HUDEP-2 (cell line): ENCODE measurements at regions not wholly inside any gene's neighbourhood (a gene's known extent, or its start where the extent isn't known, plus 50 kb on each side); places are given as distances from the start of the nearest gene placed in this dataset.
"Not testable (repeated sequence)": the region's sequence is repeated elsewhere in the genome, so short reads cannot be mapped to it uniquely, and the experiment has no call there.

Experiments used
- DNase-seq, 76 experiments: peaks; one replicate each; lab custom pipeline; 2025; ENCODE audit not compliant: unreplicated experiment in 76 of 76; lab: John Stamatoyannopoulos, UW

- no peak for DNase-seq
These were observed 716.6 kb upstream of the INTU start for GRCh38 chr4:126916049-126916625.

GRCh38 chr4:126916626-126917140, 716.1 kb upstream of the INTU start:
- no peak for DNase-seq

- not testable (repeated sequence) for DNase-seq
These were observed 710.3 kb upstream of the INTU start for GRCh38 chr4:126922328-126922938.

GRCh38 chr4:126924237-126924636, 708.5 kb upstream of the INTU start:
- no peak for DNase-seq

GRCh38 chr4:126930059-126930458, 702.7 kb upstream of the INTU start:
- DNase-seq = not testable (repeated sequence)

- no peak for DNase-seq
These were observed 697.0 kb upstream of the INTU start for GRCh38 chr4:126935801-126936200.

- DNase-seq = no peak
These were observed 695.4 kb upstream of the INTU start for GRCh38 chr4:126937342-126937741.

- no peak for DNase-seq
These were observed 694.8 kb upstream of the INTU start for GRCh38 chr4:126937846-126938422.

GRCh38 chr4:126939401-126939800, 693.4 kb upstream of the INTU start:
- no peak for DNase-seq

- no peak for DNase-seq
These were observed 685.2 kb upstream of the INTU start for GRCh38 chr4:126947536-126947935.

- DNase-seq = no peak
These were observed 678.0 kb upstream of the INTU start for GRCh38 chr4:126954537-126955291.

GRCh38 chr4:126955292-126956183, 677.2 kb upstream of the INTU start:
- DNase-seq = no peak

GRCh38 chr4:126956184-126956897, 676.4 kb upstream of the INTU start:
- no peak for DNase-seq

- DNase-seq = no peak
These were observed 675.2 kb upstream of the INTU start for GRCh38 chr4:126957556-126957955.

- DNase-seq = no peak
These were observed 674.8 kb upstream of the INTU start for GRCh38 chr4:126957987-126958386.

GRCh38 chr4:126958482-126958881, 674.3 kb upstream of the INTU start:
- DNase-seq = no peak

- DNase-seq = no peak
These were observed 673.6 kb upstream of the INTU start for GRCh38 chr4:126959056-126959745.

- DNase-seq = no peak
These were observed 672.0 kb upstream of the INTU start for GRCh38 chr4:126960760-126961159.

- no peak for DNase-seq
These were observed 671.1 kb upstream of the INTU start for GRCh38 chr4:126961661-126962060.
